ENCODE measurements at regions not wholly inside any gene's neighbourhood (a gene's known extent, or its start where the extent isn't known, plus 50 kb on each side); places are given as distances from the start of the nearest gene placed in this dataset.

DNA sequence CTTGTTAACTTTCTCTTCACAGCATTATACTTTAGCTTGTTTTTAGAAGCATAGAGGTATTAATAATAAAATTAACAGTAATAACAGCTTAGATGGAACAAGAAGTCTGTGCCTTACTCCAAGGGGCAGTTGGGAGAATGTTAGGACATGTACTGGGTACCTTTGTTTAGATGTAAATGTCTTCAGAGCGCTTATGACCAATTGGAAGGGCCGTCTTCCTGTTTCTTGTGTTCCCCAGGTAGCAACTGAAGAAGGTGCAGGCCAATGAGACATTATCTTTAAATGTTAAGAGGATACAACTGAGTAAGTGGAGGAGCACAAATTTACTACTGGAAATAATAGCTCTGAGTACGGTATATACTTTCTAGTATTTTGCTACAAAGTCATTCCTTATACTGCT is 180.9 kb upstream of the SYT1 start:
- intact Hi-C loops (cut with DNase I, micrococcal nuclease): no loop called here
- TF ChIP-seq, protein P1, sequence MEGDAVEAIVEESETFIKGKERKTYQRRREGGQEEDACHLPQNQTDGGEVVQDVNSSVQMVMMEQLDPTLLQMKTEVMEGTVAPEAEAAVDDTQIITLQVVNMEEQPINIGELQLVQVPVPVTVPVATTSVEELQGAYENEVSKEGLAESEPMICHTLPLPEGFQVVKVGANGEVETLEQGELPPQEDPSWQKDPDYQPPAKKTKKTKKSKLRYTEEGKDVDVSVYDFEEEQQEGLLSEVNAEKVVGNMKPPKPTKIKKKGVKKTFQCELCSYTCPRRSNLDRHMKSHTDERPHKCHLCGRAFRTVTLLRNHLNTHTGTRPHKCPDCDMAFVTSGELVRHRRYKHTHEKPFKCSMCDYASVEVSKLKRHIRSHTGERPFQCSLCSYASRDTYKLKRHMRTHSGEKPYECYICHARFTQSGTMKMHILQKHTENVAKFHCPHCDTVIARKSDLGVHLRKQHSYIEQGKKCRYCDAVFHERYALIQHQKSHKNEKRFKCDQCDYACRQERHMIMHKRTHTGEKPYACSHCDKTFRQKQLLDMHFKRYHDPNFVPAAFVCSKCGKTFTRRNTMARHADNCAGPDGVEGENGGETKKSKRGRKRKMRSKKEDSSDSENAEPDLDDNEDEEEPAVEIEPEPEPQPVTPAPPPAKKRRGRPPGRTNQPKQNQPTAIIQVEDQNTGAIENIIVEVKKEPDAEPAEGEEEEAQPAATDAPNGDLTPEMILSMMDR (IDR thresholded peaks at IDR 0.05): no peak
- Histone ChIP-seq H3K4me1 (ENCODE audit: low read depth) (no peaks in the 10 kb centered on the region), H3K9me3 (no peaks in the 10 kb centered on the region), H3K36me3 (ENCODE audit: low read depth) (no peaks in the 10 kb centered on the region), H3K4me3 (no peak overlapping the region)
- no peak for DNase-seq
- ATAC-seq: no peak

DNA sequence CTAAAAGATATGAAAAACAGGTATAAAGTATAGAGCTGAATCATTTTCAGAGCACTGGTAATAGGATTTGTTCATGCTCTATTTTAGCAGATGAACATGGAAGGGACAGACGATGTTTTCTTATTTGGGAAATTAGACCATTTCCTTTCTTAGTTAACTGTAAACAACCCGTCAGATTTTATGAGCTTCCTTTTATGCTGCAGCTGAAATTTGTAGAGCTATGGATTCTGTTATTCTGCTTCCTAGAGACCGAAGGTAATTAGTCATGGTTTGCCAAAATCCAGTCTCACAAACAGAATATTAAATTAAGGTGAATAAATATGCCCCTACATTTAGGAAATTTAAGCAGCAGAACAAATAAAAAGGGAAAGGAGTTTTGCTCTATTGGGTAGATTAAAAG is 180.2 kb upstream of the SYT1 start:
- DNase-seq (no peak), ATAC-seq (no peak)
- TF ChIP-seq, protein P1 (IDR thresholded peaks at IDR 0.05): no peak
- intact Hi-C loops (cut with DNase I, micrococcal nuclease): no loop called here
- no peaks in the 10 kb centered on the region for H3K36me3 ChIP-seq (ENCODE audit: low read depth)
- no peak overlapping the region for H3K4me3 ChIP-seq
- no peaks in the 10 kb centered on the region for H3K9me3 ChIP-seq
- no peaks in the 10 kb centered on the region for H3K4me1 ChIP-seq (ENCODE audit: low read depth)

DNA sequence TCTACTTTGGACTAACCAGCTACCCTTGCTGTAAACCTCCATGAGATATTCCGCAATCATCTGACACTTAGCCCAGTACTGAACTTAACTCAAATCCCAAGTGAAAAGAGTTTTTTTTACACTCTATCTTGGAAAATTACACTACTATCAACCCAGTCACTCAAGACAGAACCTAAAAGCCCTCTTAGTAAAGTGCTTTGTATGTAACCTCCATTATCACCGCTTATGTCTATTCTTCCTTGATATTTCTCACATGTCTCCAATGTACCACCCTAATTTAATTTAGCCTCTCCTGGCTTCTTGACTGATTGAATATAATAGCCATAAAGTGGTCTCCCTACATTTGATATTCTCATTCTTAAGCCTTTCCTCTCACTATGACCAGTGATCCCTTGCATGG is 168.8 kb upstream of the SYT1 start:
- TF ChIP-seq, protein P1 (IDR thresholded peaks at IDR 0.05): no peak
- no peak overlapping the region for H3K4me3 ChIP-seq
- no peak for DNase-seq
- H3K9me3 ChIP-seq: no peaks in the 10 kb centered on the region
- no peak for ATAC-seq
- no peaks in the 10 kb centered on the region for H3K36me3 ChIP-seq (ENCODE audit: low read depth)
- no peaks in the 10 kb centered on the region for H3K4me1 ChIP-seq (ENCODE audit: low read depth)
- intact Hi-C loops (cut with DNase I, micrococcal nuclease): no loop called here

DNA sequence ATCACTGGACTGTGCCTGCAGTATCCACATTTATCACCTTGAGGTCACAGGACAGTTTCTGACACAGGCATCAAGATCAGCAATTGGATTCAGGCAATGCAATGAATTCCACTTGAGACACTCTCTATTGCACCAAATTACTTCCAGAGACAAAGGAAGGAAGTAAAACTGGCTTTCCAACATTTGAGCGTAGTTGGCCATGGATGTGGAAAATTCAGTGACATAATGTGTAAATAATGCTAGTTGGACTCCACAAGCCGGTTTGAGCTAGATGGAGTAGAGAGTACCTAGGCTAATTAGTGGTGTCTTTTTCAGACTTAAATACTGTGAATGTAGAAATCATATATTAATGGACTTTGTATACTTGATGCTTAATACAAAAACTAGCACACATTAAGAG is 168.3 kb upstream of the SYT1 start:
- intact Hi-C loops (cut with DNase I, micrococcal nuclease): no loop called here
- H3K36me3 ChIP-seq (ENCODE audit: low read depth): no peaks in the 10 kb centered on the region
- H3K4me3 ChIP-seq: no peak overlapping the region
- ATAC-seq (no peak), DNase-seq (no peak)
- H3K9me3 ChIP-seq: no peaks in the 10 kb centered on the region
- no peaks in the 10 kb centered on the region for H3K4me1 ChIP-seq (ENCODE audit: low read depth)
- TF ChIP-seq, protein P1 (IDR thresholded peaks at IDR 0.05): no peak

DNA sequence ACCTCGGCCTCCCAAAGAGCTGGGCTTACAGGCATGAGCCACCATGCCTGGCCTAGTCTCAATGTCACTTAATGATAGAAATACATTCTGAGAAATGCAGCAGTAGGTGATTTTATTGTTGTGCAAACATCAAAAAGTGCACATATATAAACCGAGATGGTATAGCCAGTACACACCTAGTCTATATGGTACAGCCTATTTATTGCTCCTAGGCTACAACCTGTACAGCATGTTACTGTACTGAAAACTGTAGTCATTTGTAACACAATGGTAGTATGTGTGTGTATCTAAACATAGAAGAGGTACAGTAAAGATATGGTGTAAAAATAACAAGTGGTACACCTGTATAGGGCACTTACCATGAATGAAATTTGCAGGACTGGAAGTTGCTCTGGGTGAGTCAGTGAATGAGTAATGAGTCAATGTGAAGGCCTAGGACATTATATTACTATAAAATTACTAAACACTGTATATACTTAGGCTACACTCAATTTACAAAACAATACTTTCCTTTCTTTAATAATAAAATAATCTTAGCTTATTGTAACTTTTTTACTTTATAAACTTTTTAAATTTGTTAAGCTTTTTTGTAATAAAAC is 166.7 kb upstream of the SYT1 start:
- Histone ChIP-seq H3K36me3 (ENCODE audit: low read depth) (no peaks in the 10 kb centered on the region), H3K4me3 (no peak overlapping the region), H3K9me3 (no peaks in the 10 kb centered on the region), H3K4me1 (ENCODE audit: low read depth) (no peaks in the 10 kb centered on the region)
- intact Hi-C loops (cut with DNase I, micrococcal nuclease): no loop called here
- ATAC-seq (peak; percentile 65), DNase-seq (no peak)
- TF ChIP-seq, protein P1 (IDR thresholded peaks at IDR 0.05): no peak

DNA sequence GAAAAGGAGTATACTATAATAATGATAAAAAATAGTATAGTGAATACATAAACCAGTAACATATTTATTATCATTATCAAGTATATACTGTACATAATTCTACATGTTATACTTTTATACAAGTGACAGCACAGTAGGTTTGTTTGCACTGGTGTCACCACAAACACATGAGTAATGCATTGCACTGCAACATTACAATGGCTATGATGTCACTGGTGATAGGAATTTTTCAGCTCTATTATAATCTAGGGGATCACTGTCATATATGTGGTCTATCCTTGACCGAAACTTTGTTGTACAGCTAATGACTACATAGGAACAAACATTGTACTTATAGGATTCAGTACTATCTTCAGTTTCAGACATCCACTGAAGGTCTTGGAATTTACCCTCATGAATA is 165.8 kb upstream of the SYT1 start:
- Histone ChIP-seq H3K4me1 (ENCODE audit: low read depth) (no peaks in the 10 kb centered on the region), H3K4me3 (no peak overlapping the region), H3K36me3 (ENCODE audit: low read depth) (no peaks in the 10 kb centered on the region), H3K9me3 (no peaks in the 10 kb centered on the region)
- no peak for DNase-seq
- no peak for ATAC-seq
- intact Hi-C loops (cut with DNase I, micrococcal nuclease): no loop called here
- TF ChIP-seq, protein P1 (IDR thresholded peaks at IDR 0.05): no peak
